Naive thymus-derived CD8-positive, alpha-beta T cell (primary cell): ENCODE measurements at regions not wholly inside any gene's neighbourhood (a gene's known extent, or its start where the extent isn't known, plus 50 kb on each side); places are given as distances from the start of the nearest gene placed in this dataset.
A peak's percentile ranks its signal among the peaks of the same experiment; 100 is the strongest.

Source experiments
- ATAC-seq, 2 donors: fragments of 150-1000 bp; cut with Tn5 transposase in 1 of 2; sonication (Bioruptor Pico), chemical (Tn5 transposase) in 1 of 2; 1 replicate in 1 of 2; 2 replicates in 1 of 2; pipeline ENCODE4 v1.10.0; 2021; ENCODE audit warnings: mild to moderate bottlenecking in 2 of 2, moderate library complexity in 2 of 2
- POLR2A ChIA-PET: fragments of 350-600 bp; sonication (Branson Sonifier 250); formaldehyde crosslinking; loops from one replicate; lab custom pipeline; 2021; ENCODE audit warnings: antibody characterized with exemption; lab: Charles Lee
- DNase-seq, 10 donors: peaks; one replicate each; pipeline versions ENCODE4 v3.0.0 to v3.0.0-alpha.2; 2020 to 2022
- H3K27ac Mint-ChIP-seq, 10 donors: one replicate each; pipeline ENCODE4 v1.8.0; 2020 to 2022; ENCODE audit warnings: mild to moderate bottlenecking in 10 of 10, mixed read lengths in 10 of 10, moderate library complexity in 4 of 10, inconsistent platforms in 1 of 10
- H3K27me3 Mint-ChIP-seq, 5 donors: one replicate each; pipeline ENCODE4 v1.8.0; 2021 to 2022; ENCODE audit warnings: mixed read lengths in 5 of 5
- H3K36me3 Mint-ChIP-seq, 3 donors: one replicate each; pipeline ENCODE4 v1.8.0; 2020 to 2022; ENCODE audit warnings: mixed read lengths in 3 of 3, mild to moderate bottlenecking in 2 of 3, inconsistent platforms in 1 of 3
- H3K4me1 Mint-ChIP-seq, 4 donors: one replicate each; pipeline ENCODE4 v1.8.0; 2021 to 2022; ENCODE audit warnings: mixed read lengths in 4 of 4
- H3K4me3 Mint-ChIP-seq, 10 donors: one replicate each; pipeline ENCODE4 v1.8.0; 2020 to 2022; ENCODE audit warnings: mild to moderate bottlenecking in 10 of 10, mixed read lengths in 10 of 10, moderate library complexity in 6 of 10, inconsistent platforms in 1 of 10
- H3K9me3 Mint-ChIP-seq, 9 donors: one replicate each; pipeline ENCODE4 v1.8.0; 2020 to 2022; ENCODE audit warnings: mixed read lengths in 9 of 9, mild to moderate bottlenecking in 3 of 9, inconsistent platforms in 1 of 9, moderate library complexity in 1 of 9

- H3K9me3 Mint-ChIP-seq, result peaks cover 0 to 16% (median 0%) of the 10 kb centered on the region in 9 donors
Measured at GRCh38 chr2:222782201-222782730, 78.6 kb upstream of the ACSL3 start.

GRCh38 chr2:222783592-222783991 lies 77.2 kb upstream of the ACSL3 start:
- DNase-seq (no peak), ATAC-seq (no peak)
- H3K36me3 Mint-ChIP-seq, result no peaks in the 10 kb centered on the region
- H3K27me3 Mint-ChIP-seq, result peaks cover 0 to 4% (median 1%) of the 10 kb centered on the region in 5 donors
- H3K9me3 Mint-ChIP-seq, result peaks cover 0 to 16% (median 0%) of the 10 kb centered on the region in 9 donors
- no peak overlapping the region for H3K27ac Mint-ChIP-seq
- no peak overlapping the region for H3K4me3 Mint-ChIP-seq
- peaks cover 0 to 2% (median 0%) of the 10 kb centered on the region in 4 donors for H3K4me1 Mint-ChIP-seq
- POLR2A ChIA-PET, result no interaction called here

More at GRCh38 chr2:222782201-222782730, 78.6 kb upstream of the ACSL3 start:
- Mint-ChIP-seq H3K36me3 (no peaks in the 10 kb centered on the region), H3K4me3 (no peak overlapping the region), H3K27me3 (peaks cover 0 to 4% (median 1%) of the 10 kb centered on the region in 5 donors), H3K4me1 (no peaks in the 10 kb centered on the region), H3K27ac (no peak overlapping the region)
- no peak for DNase-seq
- no peak for ATAC-seq
- POLR2A ChIA-PET, result no interaction called here

- Mint-ChIP-seq H3K4me3 (no peak overlapping the region), H3K27me3 (no peaks in the 10 kb centered on the region), H3K4me1 (peaks cover 7 to 18% (median 15%) of the 10 kb centered on the region in 4 donors), H3K9me3 (no peaks in the 10 kb centered on the region), H3K27ac (peak overlapping the region in 1 of 10 donors; percentile 17), H3K36me3 (no peaks in the 10 kb centered on the region)
- POLR2A ChIA-PET, result interaction anchor here (0.5 kb wide), 1 partner anchor 126 kb away, joined by 3 read pairs; no protein-coding TSS in a partner anchor
- ATAC-seq, result no peak
- DNase-seq, result no peak
Measured at GRCh38 chr2:222790932-222791331, 69.9 kb upstream of the ACSL3 start.

DNA sequence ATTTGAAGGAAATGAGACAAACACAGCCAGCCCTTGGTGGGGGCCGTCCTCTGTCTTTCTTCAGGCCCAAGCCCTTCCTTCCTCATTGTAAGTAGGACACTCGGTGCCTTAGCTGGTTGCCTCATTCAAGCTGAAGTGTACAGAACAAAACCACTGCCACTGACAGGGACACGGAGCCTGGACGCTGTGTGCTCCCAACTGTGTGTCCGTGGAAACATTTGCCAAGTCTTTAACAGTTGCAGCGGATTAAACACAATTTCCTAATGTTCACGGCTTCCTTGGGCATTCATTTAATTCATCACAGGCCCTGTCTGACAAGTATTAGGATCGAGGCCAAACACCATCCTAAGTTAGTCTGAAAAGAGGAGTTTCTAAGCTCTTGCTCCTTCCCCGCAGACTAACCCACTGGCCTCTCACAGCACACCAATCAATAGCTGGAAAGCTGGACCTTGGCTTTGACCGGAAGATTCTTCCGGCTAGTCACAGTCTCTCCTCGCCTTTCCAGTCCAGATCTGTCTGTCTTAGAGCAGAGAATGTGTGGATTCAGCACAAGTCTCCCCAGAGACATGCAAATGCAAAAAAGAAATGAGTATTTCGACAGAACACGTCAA lies 68.7 kb upstream of the ACSL3 start:
- no peak overlapping the region for H3K4me3 Mint-ChIP-seq
- no peak for ATAC-seq
- H3K9me3 Mint-ChIP-seq, result no peaks in the 10 kb centered on the region
- H3K36me3 Mint-ChIP-seq, result no peaks in the 10 kb centered on the region
- H3K27me3 Mint-ChIP-seq, result no peaks in the 10 kb centered on the region
- H3K27ac Mint-ChIP-seq, result no peak overlapping the region
- DNase-seq, result no peak
- peaks cover 7 to 18% (median 15%) of the 10 kb centered on the region in 4 donors for H3K4me1 Mint-ChIP-seq
- POLR2A ChIA-PET, result no interaction called here

DNA sequence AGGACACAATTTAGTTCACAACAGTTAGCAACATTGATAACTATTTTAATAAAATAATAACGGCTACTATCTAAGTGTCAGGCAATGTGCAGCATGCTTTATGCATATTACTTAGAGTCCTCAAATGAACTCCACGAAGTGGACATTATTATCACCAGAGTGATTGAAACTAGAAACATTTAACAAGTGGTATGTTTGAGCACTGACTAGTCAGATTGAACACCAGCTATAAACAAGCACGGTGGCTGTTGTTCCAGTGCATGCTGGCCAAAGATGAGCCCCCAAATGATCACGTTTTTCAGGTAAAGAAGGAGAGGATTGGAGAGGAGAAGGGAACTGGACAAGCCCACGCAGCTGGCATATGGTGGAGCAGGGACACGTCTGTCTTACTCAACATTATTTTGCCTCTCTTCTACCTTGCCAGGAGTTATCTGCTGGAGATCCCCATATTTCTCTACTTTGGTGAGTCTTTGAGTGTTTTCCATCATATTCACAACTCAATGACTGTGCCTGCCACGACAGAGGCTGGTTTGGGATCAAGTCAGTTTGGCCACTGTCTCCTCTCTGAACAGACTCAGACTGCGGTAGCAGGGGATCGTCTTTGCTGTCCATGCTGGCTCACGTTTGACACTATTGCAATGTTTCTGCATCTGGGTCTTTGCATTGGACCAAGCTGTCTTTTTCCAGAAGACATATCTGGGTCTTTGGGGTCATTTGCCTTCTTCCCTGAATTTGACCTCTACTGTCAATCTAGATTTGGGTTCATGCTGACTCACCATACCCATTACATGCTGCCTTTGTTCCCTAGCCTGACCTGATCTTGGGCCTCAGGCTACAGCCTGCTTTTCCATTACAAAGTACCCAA lies 66.0 kb upstream of the ACSL3 start:
- POLR2A ChIA-PET, result interaction anchor here (0.5 kb wide), 1 partner anchor 116 kb away, joined by 3 read pairs; no protein-coding TSS in a partner anchor
- Mint-ChIP-seq H3K9me3 (no peaks in the 10 kb centered on the region), H3K4me1 (peaks cover 0 to 7% (median 3%) of the 10 kb centered on the region in 4 donors), H3K27me3 (peaks cover 0 to 2% (median 0%) of the 10 kb centered on the region in 5 donors), H3K36me3 (no peaks in the 10 kb centered on the region), H3K4me3 (no peak overlapping the region), H3K27ac (peak overlapping the region in 1 of 10 donors; percentile 18)
- no peak for DNase-seq
- no peak for ATAC-seq

- no peak overlapping the region for H3K27ac Mint-ChIP-seq
- POLR2A ChIA-PET, result no interaction called here
Measured at GRCh38 chr2:222795450-222796357, 65.1 kb upstream of the ACSL3 start.

GRCh38 chr2:222796413-222797103 lies 64.3 kb upstream of the ACSL3 start:
- Mint-ChIP-seq H3K36me3 (no peaks in the 10 kb centered on the region), H3K27me3 (peaks cover 0 to 3% (median 0%) of the 10 kb centered on the region in 5 donors), H3K9me3 (no peaks in the 10 kb centered on the region), H3K27ac (no peak overlapping the region), H3K4me3 (no peak overlapping the region), H3K4me1 (no peaks in the 10 kb centered on the region)
- POLR2A ChIA-PET, result no interaction called here
- no peak for DNase-seq
- ATAC-seq, result no peak

More at GRCh38 chr2:222795450-222796357, 65.1 kb upstream of the ACSL3 start:
- DNase-seq (no peak), ATAC-seq (no peak)
- H3K4me1 Mint-ChIP-seq, result peaks cover 0 to 6% (median 0%) of the 10 kb centered on the region in 4 donors
- H3K4me3 Mint-ChIP-seq, result no peak overlapping the region
- H3K27me3 Mint-ChIP-seq, result peaks cover 0 to 3% (median 0%) of the 10 kb centered on the region in 5 donors
- no peaks in the 10 kb centered on the region for H3K9me3 Mint-ChIP-seq
- H3K36me3 Mint-ChIP-seq, result no peaks in the 10 kb centered on the region

GRCh38 chr2:222797261-222797660 lies 63.6 kb upstream of the ACSL3 start:
- Mint-ChIP-seq H3K4me1 (no peaks in the 10 kb centered on the region), H3K4me3 (no peak overlapping the region), H3K9me3 (no peaks in the 10 kb centered on the region), H3K27ac (no peak overlapping the region), H3K36me3 (no peaks in the 10 kb centered on the region), H3K27me3 (peaks cover 0 to 3% (median 0%) of the 10 kb centered on the region in 5 donors)
- peak in 3 of 10 donors; percentile 7 to 13 (median 8) for DNase-seq
- POLR2A ChIA-PET, result interaction anchor here (0.7 kb wide), 1 partner anchor 122 kb away, joined by 4 read pairs; no protein-coding TSS in a partner anchor
- ATAC-seq, result no peak

DNA sequence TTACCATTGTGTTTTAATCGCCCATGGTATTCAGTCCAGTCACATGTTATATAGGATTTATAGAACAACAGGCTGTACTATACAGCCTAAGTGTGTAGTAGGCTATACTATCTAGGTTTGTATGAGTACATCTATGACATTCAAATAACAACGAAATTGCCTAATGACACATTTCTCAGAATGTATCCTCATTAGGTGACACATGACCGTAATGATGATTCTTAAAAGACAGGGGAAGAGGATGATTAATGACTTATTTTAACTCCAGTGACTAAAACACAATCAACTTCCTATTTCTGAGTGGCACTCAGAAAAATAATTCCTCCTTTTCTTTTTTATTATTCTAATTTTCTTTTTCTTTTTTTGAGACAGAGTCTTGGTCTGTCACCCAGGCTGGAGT lies 63.0 kb upstream of the ACSL3 start:
- Mint-ChIP-seq H3K4me1 (no peaks in the 10 kb centered on the region), H3K27ac (no peak overlapping the region), H3K4me3 (no peak overlapping the region), H3K9me3 (no peaks in the 10 kb centered on the region), H3K27me3 (peaks cover 0 to 3% (median 0%) of the 10 kb centered on the region in 5 donors), H3K36me3 (no peaks in the 10 kb centered on the region)
- POLR2A ChIA-PET, result no interaction called here
- ATAC-seq, result no peak
- DNase-seq, result no peak

DNA sequence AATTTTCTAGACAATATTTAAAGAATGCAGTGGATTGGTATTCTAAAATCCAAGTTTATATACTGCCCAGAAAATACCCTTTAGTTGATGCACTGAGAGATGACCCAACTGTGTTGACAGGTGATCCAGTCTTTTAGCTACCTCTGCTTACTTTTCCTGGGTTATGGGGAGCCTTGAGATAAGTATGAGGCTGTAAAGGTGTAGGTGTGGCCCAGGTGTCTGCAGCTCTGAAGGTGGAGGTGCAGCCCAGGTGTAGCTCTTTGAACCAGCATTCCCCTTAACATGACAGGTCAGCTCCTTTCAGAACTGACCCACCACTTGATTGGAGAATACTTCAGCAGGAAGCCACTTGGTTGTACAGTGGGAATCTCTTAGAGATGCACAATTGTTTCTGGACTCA lies 62.3 kb upstream of the ACSL3 start:
- POLR2A ChIA-PET, result no interaction called here
- Mint-ChIP-seq H3K27ac (no peak overlapping the region), H3K27me3 (peaks cover 0 to 3% (median 0%) of the 10 kb centered on the region in 5 donors), H3K9me3 (no peaks in the 10 kb centered on the region), H3K4me1 (no peaks in the 10 kb centered on the region), H3K36me3 (no peaks in the 10 kb centered on the region), H3K4me3 (no peak overlapping the region)
- no peak for DNase-seq
- ATAC-seq, result no peak

DNA sequence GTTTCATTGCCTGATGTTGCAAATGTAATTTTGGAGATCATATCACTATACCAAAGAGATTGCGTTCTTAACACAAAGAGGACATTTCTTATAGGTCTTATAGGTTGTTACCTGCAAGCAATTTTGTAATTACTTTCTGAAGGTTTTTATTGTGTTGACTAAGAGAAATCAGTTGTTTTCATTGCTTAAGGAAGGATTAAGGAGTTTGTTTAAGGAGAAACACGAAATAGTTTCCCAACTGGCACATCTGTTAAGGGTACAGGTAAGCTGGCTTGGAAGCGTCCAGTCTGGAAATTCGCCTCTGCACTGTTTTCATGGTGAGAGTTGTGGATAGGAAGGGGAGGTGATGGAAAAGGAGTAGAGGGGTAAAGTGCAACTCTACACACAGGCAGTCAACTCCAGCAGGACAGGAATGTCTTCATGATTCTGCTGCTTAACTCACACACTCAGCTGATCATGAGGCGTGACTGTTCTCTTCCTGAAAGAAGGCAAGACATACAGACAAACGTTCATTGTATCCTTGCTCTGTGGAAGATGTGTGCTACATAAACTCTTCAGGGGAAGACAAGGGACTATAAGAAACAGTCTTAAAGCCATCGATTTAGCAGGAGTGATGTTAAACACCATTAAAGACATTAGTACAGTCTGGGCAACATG lies 61.4 kb upstream of the ACSL3 start:
- peaks cover 0 to 7% (median 0%) of the 10 kb centered on the region in 5 donors for H3K27me3 Mint-ChIP-seq
- POLR2A ChIA-PET, result no interaction called here
- ATAC-seq (no peak), DNase-seq (no peak)
- no peaks in the 10 kb centered on the region for H3K9me3 Mint-ChIP-seq
- peak overlapping the region in 1 of 10 donors; percentile 61 for H3K27ac Mint-ChIP-seq
- no peaks in the 10 kb centered on the region for H3K4me1 Mint-ChIP-seq
- H3K36me3 Mint-ChIP-seq, result no peaks in the 10 kb centered on the region
- no peak overlapping the region for H3K4me3 Mint-ChIP-seq
